ENCODE measurements at regions not wholly inside any gene's neighbourhood (a gene's known extent, or its start where the extent isn't known, plus 50 kb on each side); places are given as distances from the start of the nearest gene placed in this dataset.

DNA sequence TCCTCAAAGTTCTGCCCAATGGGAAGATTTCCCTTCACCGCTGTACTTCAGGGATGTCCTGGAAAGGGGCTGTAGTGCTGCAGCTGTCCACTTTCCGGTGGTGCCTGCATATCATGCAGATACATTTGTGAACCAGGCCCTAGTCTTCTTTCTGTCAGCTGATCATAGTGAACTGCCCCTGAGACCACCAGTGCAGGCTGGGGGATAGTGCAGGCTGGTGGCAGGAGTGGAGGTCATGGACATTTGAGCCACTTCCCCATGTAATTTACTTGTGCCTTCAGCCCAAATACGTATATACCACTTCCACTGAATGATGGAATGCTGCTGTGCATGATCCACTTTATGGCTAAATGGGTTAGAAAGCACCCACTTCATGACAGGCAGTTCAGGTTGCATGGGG lies 120.0 kb downstream of the ZNF280B start:
- TF ChIP-seq POLR2A (IDR thresholded peaks at IDR 0.05): no peak
- no peak for TF ChIP-seq CTCF (IDR thresholded peaks at IDR 0.05)
- intact Hi-C loops (cut with DNase I): no loop called here
- no peak overlapping the region for H3K27ac ChIP-seq
- DNase-seq: no peak
- no peaks in the 10 kb centered on the region for H3K27me3 ChIP-seq
- 94% methylated on average over 3 of the region's 3 CpGs; no CpG with 5 or more reads in 1 of the 2 donors for WGBS, 2 donors
- peaks cover 0 to 4% (median 0%) of the 10 kb centered on the region in 3 donors for H3K9me3 ChIP-seq
- H3K4me1 ChIP-seq: no peaks in the 10 kb centered on the region
- ATAC-seq: no peak
- H3K36me3 ChIP-seq (replicated peaks in 1 of 2; ENCODE audit: insufficient read depth in 1 of 2, low read depth in 2 of 2): no peaks in the 10 kb centered on the region
- no peak overlapping the region for H3K4me3 ChIP-seq

- WGBS, 2 donors: 87 to 94% methylated on average over 5 of the region's 5 CpGs
These were observed 119.1 kb downstream of the ZNF280B start for GRCh38 chr22:22389467-22389866.

GRCh38 chr22:22390989-22391388 lies 117.6 kb downstream of the ZNF280B start:
- whole genome bisulfite sequencing, 2 donors: 57 to 61% methylated on average over 4 of the region's 4 CpGs
- ATAC-seq (no peak), DNase-seq (no peak)

More at GRCh38 chr22:22389467-22389866, 119.1 kb downstream of the ZNF280B start:
- DNase-seq (no peak), ATAC-seq (no peak)
- no peaks in the 10 kb centered on the region for H3K27me3 ChIP-seq
- intact Hi-C loops (cut with DNase I): no loop called here
- no peak overlapping the region for H3K27ac ChIP-seq
- H3K4me1 ChIP-seq: no peaks in the 10 kb centered on the region
- H3K9me3 ChIP-seq: peaks cover 0 to 4% (median 0%) of the 10 kb centered on the region in 3 donors
- H3K36me3 ChIP-seq (replicated peaks in 1 of 2; ENCODE audit: insufficient read depth in 1 of 2, low read depth in 2 of 2): no peaks in the 10 kb centered on the region
- no peak overlapping the region for H3K4me3 ChIP-seq
- TF ChIP-seq POLR2A (IDR thresholded peaks at IDR 0.05) (no peak), CTCF (IDR thresholded peaks at IDR 0.05) (no peak)

GRCh38 chr22:22391543-22391942 lies 117.0 kb downstream of the ZNF280B start:
- no peak for DNase-seq
- no peaks in the 10 kb centered on the region for H3K36me3 ChIP-seq (replicated peaks in 1 of 2; ENCODE audit: insufficient read depth in 1 of 2, low read depth in 2 of 2)
- ATAC-seq: no peak
- TF ChIP-seq POLR2A (IDR thresholded peaks at IDR 0.05): no peak
- no peak for TF ChIP-seq CTCF (IDR thresholded peaks at IDR 0.05)
- H3K4me3 ChIP-seq: no peak overlapping the region
- intact Hi-C loops (cut with DNase I): no loop called here
- H3K9me3 ChIP-seq: peaks cover 0 to 4% (median 0%) of the 10 kb centered on the region in 3 donors
- no peak overlapping the region for H3K27ac ChIP-seq
- no peaks in the 10 kb centered on the region for H3K27me3 ChIP-seq
- H3K4me1 ChIP-seq: no peaks in the 10 kb centered on the region

More at GRCh38 chr22:22390989-22391388, 117.6 kb downstream of the ZNF280B start:
- H3K4me3 ChIP-seq: no peak overlapping the region
- H3K9me3 ChIP-seq: peaks cover 0 to 4% (median 0%) of the 10 kb centered on the region in 3 donors
- no peak for TF ChIP-seq CTCF (IDR thresholded peaks at IDR 0.05)
- TF ChIP-seq POLR2A (IDR thresholded peaks at IDR 0.05): no peak
- H3K27ac ChIP-seq: no peak overlapping the region
- H3K36me3 ChIP-seq (replicated peaks in 1 of 2; ENCODE audit: insufficient read depth in 1 of 2, low read depth in 2 of 2): no peaks in the 10 kb centered on the region
- no peaks in the 10 kb centered on the region for H3K4me1 ChIP-seq
- H3K27me3 ChIP-seq: no peaks in the 10 kb centered on the region
- intact Hi-C loops (cut with DNase I): no loop called here

- Histone ChIP-seq H3K9me3 (peaks cover 0 to 4% (median 0%) of the 10 kb centered on the region in 3 donors), H3K4me1 (no peaks in the 10 kb centered on the region), H3K27ac (no peak overlapping the region), H3K4me3 (no peak overlapping the region), H3K36me3 (replicated peaks in 1 of 2; ENCODE audit: insufficient read depth in 1 of 2, low read depth in 2 of 2) (no peaks in the 10 kb centered on the region), H3K27me3 (no peaks in the 10 kb centered on the region)
- WGBS, 2 donors: 57 to 69% methylated on average over 4 of the region's 4 CpGs
- TF ChIP-seq CTCF (IDR thresholded peaks at IDR 0.05): no peak
- no peak for TF ChIP-seq POLR2A (IDR thresholded peaks at IDR 0.05)
- DNase-seq (no peak), ATAC-seq (no peak)
- intact Hi-C loops (cut with DNase I): no loop called here
These were observed 116.4 kb downstream of the ZNF280B start for GRCh38 chr22:22392131-22392530.

Data from body of pancreas (tissue), 4 donors.